ENCODE measurements at regions not wholly inside any gene's neighbourhood (a gene's known extent, or its start where the extent isn't known, plus 50 kb on each side); places are given as distances from the start of the nearest gene placed in this dataset.
A peak's percentile ranks its signal among the peaks of the same experiment; 100 is the strongest.

GRCh38 chr18:44128365-44128764 lies 552.3 kb upstream of the SETBP1 start:
- no peak overlapping the region for H2BK12ac ChIP-seq (ENCODE audit: low read length in 2 of 2)
- H3K27me3 ChIP-seq (ENCODE audit: control insufficient read depth in 1 of 2, insufficient read depth in 1 of 2, low read length in 2 of 2): no peaks in the 10 kb centered on the region
- H2BK120ac ChIP-seq (ENCODE audit: low read depth, low read length): no peak overlapping the region
- no peak overlapping the region for H2AK5ac ChIP-seq (ENCODE audit: low read length, severe bottlenecking)
- H3K14ac ChIP-seq (ENCODE audit: low read length in 2 of 2): no peak overlapping the region
- H3K23ac ChIP-seq (ENCODE audit: low read length in 2 of 2): no peak overlapping the region
- H3K4me2 ChIP-seq (ENCODE audit: low read length, poor library complexity, severe bottlenecking): no peak overlapping the region
- no CpG with 5 or more reads among the region's 1 CpG for WGBS
- H3K4me3 ChIP-seq (ENCODE audit: insufficient read depth in 1 of 2, low read depth in 1 of 2, low read length in 2 of 2): no peak overlapping the region
- H2BK5ac ChIP-seq (ENCODE audit: low read depth, low read length, poor library complexity, severe bottlenecking): no peak overlapping the region
- H2AFZ ChIP-seq (ENCODE audit: low read depth, low read length): no peak overlapping the region
- H4K91ac ChIP-seq (ENCODE audit: low read length): no peak overlapping the region
- DNase-seq: peak; percentile 15
- H2BK15ac ChIP-seq (ENCODE audit: low read depth, poor library complexity, severe bottlenecking): no peak overlapping the region
- no peaks in the 10 kb centered on the region for H3K36me3 ChIP-seq (ENCODE audit: control insufficient read depth in 1 of 2, insufficient read depth in 2 of 2, low read depth in 1 of 2, low read length in 2 of 2)
- H3K27ac ChIP-seq (ENCODE audit: low read length, poor library complexity, severe bottlenecking): no peak overlapping the region
- no peak overlapping the region for H3K18ac ChIP-seq (ENCODE audit: low read depth in 1 of 2, low read length in 2 of 2)
- H3K4ac ChIP-seq (ENCODE audit: low read depth in 1 of 2, low read length in 2 of 2): no peak overlapping the region
- no peaks in the 10 kb centered on the region for H3K79me1 ChIP-seq (replicated peaks; ENCODE audit: low read length, poor library complexity, severe bottlenecking)
- H4K8ac ChIP-seq (ENCODE audit: low read length): no peak overlapping the region
- no peak overlapping the region for H3K9ac ChIP-seq (ENCODE audit: low read length)
- H3K4me1 ChIP-seq (ENCODE audit: control insufficient read depth, insufficient read depth, low read depth, low read length): no peaks in the 10 kb centered on the region
- H3K9me3 ChIP-seq (ENCODE audit: control insufficient read depth, low read length): no peaks in the 10 kb centered on the region

- no peak overlapping the region for H2BK15ac ChIP-seq (ENCODE audit: low read depth, poor library complexity, severe bottlenecking)
- H3K9ac ChIP-seq (ENCODE audit: low read length): no peak overlapping the region
- no peak overlapping the region for H4K8ac ChIP-seq (ENCODE audit: low read length)
- H2BK12ac ChIP-seq (ENCODE audit: low read length in 2 of 2): no peak overlapping the region
- DNase-seq: peak; percentile 49
- no peak overlapping the region for H3K14ac ChIP-seq (ENCODE audit: low read length in 2 of 2)
- H4K91ac ChIP-seq (ENCODE audit: low read length): no peak overlapping the region
- no peak overlapping the region for H2BK120ac ChIP-seq (ENCODE audit: low read depth, low read length)
- WGBS: 45% methylated on average over 2 of the region's 5 CpGs
- H3K9me3 ChIP-seq (ENCODE audit: control insufficient read depth, low read length): no peaks in the 10 kb centered on the region
- no peak overlapping the region for H3K18ac ChIP-seq (ENCODE audit: low read depth in 1 of 2, low read length in 2 of 2)
- H3K23ac ChIP-seq (ENCODE audit: low read length in 2 of 2): no peak overlapping the region
- no peak overlapping the region for H3K4me2 ChIP-seq (ENCODE audit: low read length, poor library complexity, severe bottlenecking)
- H2BK5ac ChIP-seq (ENCODE audit: low read depth, low read length, poor library complexity, severe bottlenecking): no peak overlapping the region
- no peaks in the 10 kb centered on the region for H3K4me1 ChIP-seq (ENCODE audit: control insufficient read depth, insufficient read depth, low read depth, low read length)
- H3K27me3 ChIP-seq (ENCODE audit: control insufficient read depth in 1 of 2, insufficient read depth in 1 of 2, low read length in 2 of 2): no peaks in the 10 kb centered on the region
- no peak overlapping the region for H3K27ac ChIP-seq (ENCODE audit: low read length, poor library complexity, severe bottlenecking)
- no peak overlapping the region for H3K4me3 ChIP-seq (ENCODE audit: insufficient read depth in 1 of 2, low read depth in 1 of 2, low read length in 2 of 2)
- H3K36me3 ChIP-seq (ENCODE audit: control insufficient read depth in 1 of 2, insufficient read depth in 2 of 2, low read depth in 1 of 2, low read length in 2 of 2): no peaks in the 10 kb centered on the region
- H2AK5ac ChIP-seq (ENCODE audit: low read length, severe bottlenecking): no peak overlapping the region
- no peak overlapping the region for H3K4ac ChIP-seq (ENCODE audit: low read depth in 1 of 2, low read length in 2 of 2)
- no peaks in the 10 kb centered on the region for H3K79me1 ChIP-seq (replicated peaks; ENCODE audit: low read length, poor library complexity, severe bottlenecking)
- no peak overlapping the region for H2AFZ ChIP-seq (ENCODE audit: low read depth, low read length)
Observed at GRCh38 chr18:44130376-44130942, 550.2 kb upstream of the SETBP1 start.

- Histone ChIP-seq H3K27me3 (ENCODE audit: control insufficient read depth in 1 of 2, insufficient read depth in 1 of 2, low read length in 2 of 2) (no peaks in the 10 kb centered on the region), H3K18ac (ENCODE audit: low read depth in 1 of 2, low read length in 2 of 2) (no peak overlapping the region), H2AK5ac (ENCODE audit: low read length, severe bottlenecking) (no peak overlapping the region), H3K27ac (ENCODE audit: low read length, poor library complexity, severe bottlenecking) (no peak overlapping the region), H2AFZ (ENCODE audit: low read depth, low read length) (no peak overlapping the region), H3K4me2 (ENCODE audit: low read length, poor library complexity, severe bottlenecking) (no peak overlapping the region), H2BK12ac (ENCODE audit: low read length in 2 of 2) (no peak overlapping the region), H3K23ac (ENCODE audit: low read length in 2 of 2) (no peak overlapping the region), H2BK120ac (ENCODE audit: low read depth, low read length) (no peak overlapping the region), H4K8ac (ENCODE audit: low read length) (no peak overlapping the region), H3K79me1 (replicated peaks; ENCODE audit: low read length, poor library complexity, severe bottlenecking) (no peaks in the 10 kb centered on the region), H2BK15ac (ENCODE audit: low read depth, poor library complexity, severe bottlenecking) (no peak overlapping the region), H3K4ac (ENCODE audit: low read depth in 1 of 2, low read length in 2 of 2) (no peak overlapping the region), H3K4me1 (ENCODE audit: control insufficient read depth, insufficient read depth, low read depth, low read length) (no peaks in the 10 kb centered on the region), H3K9me3 (ENCODE audit: control insufficient read depth, low read length) (peaks cover 4% of the 10 kb centered on the region), H3K9ac (ENCODE audit: low read length) (no peak overlapping the region), H3K4me3 (ENCODE audit: insufficient read depth in 1 of 2, low read depth in 1 of 2, low read length in 2 of 2) (no peak overlapping the region), H2BK5ac (ENCODE audit: low read depth, low read length, poor library complexity, severe bottlenecking) (no peak overlapping the region), H3K36me3 (ENCODE audit: control insufficient read depth in 1 of 2, insufficient read depth in 2 of 2, low read depth in 1 of 2, low read length in 2 of 2) (no peaks in the 10 kb centered on the region), H4K91ac (ENCODE audit: low read length) (no peak overlapping the region), H3K14ac (ENCODE audit: low read length in 2 of 2) (no peak overlapping the region)
- no peak for DNase-seq
- 80% methylated on average over 2 of the region's 2 CpGs for WGBS
Observed at GRCh38 chr18:44133483-44133882, 547.2 kb upstream of the SETBP1 start.

GRCh38 chr18:44134447-44134846 lies 546.2 kb upstream of the SETBP1 start:
- Histone ChIP-seq H3K36me3 (ENCODE audit: control insufficient read depth in 1 of 2, insufficient read depth in 2 of 2, low read depth in 1 of 2, low read length in 2 of 2) (no peaks in the 10 kb centered on the region), H3K23ac (ENCODE audit: low read length in 2 of 2) (no peak overlapping the region), H3K9me3 (ENCODE audit: control insufficient read depth, low read length) (peaks cover 4% of the 10 kb centered on the region), H2AK5ac (ENCODE audit: low read length, severe bottlenecking) (no peak overlapping the region), H3K4me3 (ENCODE audit: insufficient read depth in 1 of 2, low read depth in 1 of 2, low read length in 2 of 2) (no peak overlapping the region), H4K91ac (ENCODE audit: low read length) (no peak overlapping the region), H3K9ac (ENCODE audit: low read length) (no peak overlapping the region), H3K18ac (ENCODE audit: low read depth in 1 of 2, low read length in 2 of 2) (no peak overlapping the region), H4K8ac (ENCODE audit: low read length) (no peak overlapping the region), H3K79me1 (replicated peaks; ENCODE audit: low read length, poor library complexity, severe bottlenecking) (no peaks in the 10 kb centered on the region), H2BK15ac (ENCODE audit: low read depth, poor library complexity, severe bottlenecking) (no peak overlapping the region), H2AFZ (ENCODE audit: low read depth, low read length) (no peak overlapping the region), H3K27me3 (ENCODE audit: control insufficient read depth in 1 of 2, insufficient read depth in 1 of 2, low read length in 2 of 2) (no peaks in the 10 kb centered on the region), H3K4me2 (ENCODE audit: low read length, poor library complexity, severe bottlenecking) (no peak overlapping the region), H3K4me1 (ENCODE audit: control insufficient read depth, insufficient read depth, low read depth, low read length) (no peaks in the 10 kb centered on the region), H2BK120ac (ENCODE audit: low read depth, low read length) (no peak overlapping the region), H2BK5ac (ENCODE audit: low read depth, low read length, poor library complexity, severe bottlenecking) (no peak overlapping the region), H3K14ac (ENCODE audit: low read length in 2 of 2) (no peak overlapping the region), H3K27ac (ENCODE audit: low read length, poor library complexity, severe bottlenecking) (no peak overlapping the region), H2BK12ac (ENCODE audit: low read length in 2 of 2) (no peak overlapping the region), H3K4ac (ENCODE audit: low read depth in 1 of 2, low read length in 2 of 2) (no peak overlapping the region)
- WGBS: 87% methylated on average over 2 of the region's 4 CpGs
- DNase-seq: no peak
